SK-N-SH (cell line): ENCODE measurements at regions not wholly inside any gene's neighbourhood (a gene's known extent, or its start where the extent isn't known, plus 50 kb on each side); places are given as distances from the start of the nearest gene placed in this dataset.

Experiments
- CTCF ChIP-seq: fragments of 200-600 bp; sonication (generic); IDR thresholded peaks from 2 replicates; pipeline ENCODE4 v1.6.1; 2017; ENCODE audit warnings: antibody characterized with exemption, mild to moderate bottlenecking, moderate library complexity
- FOSL2 ChIP-seq: IDR thresholded peaks from 2 replicates; pipeline ENCODE4 v1.4.0; 2012; ENCODE audit warnings: low read depth, mild to moderate bottlenecking, moderate library complexity, borderline replicate concordance
- IRF3 ChIP-seq: fragments of 150-350 bp; IDR thresholded peaks from 2 replicates; pipeline ENCODE4 v1.6.1; 2016; ENCODE audit warnings: mild to moderate bottlenecking, low read depth, low read length
- MEF2A ChIP-seq: IDR thresholded peaks from 2 replicates; pipeline ENCODE4 v1.4.0; 2012; ENCODE audit warnings: low read depth, borderline replicate concordance
- POLR2AphosphoS5 ChIP-seq: IDR thresholded peaks from 2 replicates; pipeline ENCODE4 v1.6.1; 2012; ENCODE audit warnings: low read depth, low read length
- RAD21 ChIP-seq: IDR thresholded peaks from 2 replicates; pipeline ENCODE4 v1.6.1; 2012; ENCODE audit warnings: mild to moderate bottlenecking, low read length
- RCOR1 ChIP-seq: fragments of 150-350 bp; IDR thresholded peaks from 2 replicates; pipeline ENCODE4 v1.6.1; 2017; ENCODE audit warnings: antibody characterized with exemption, low read length
- YY1 ChIP-seq: IDR thresholded peaks from 2 replicates; pipeline ENCODE4 v1.4.0; 2012; ENCODE audit warnings: low read depth, mild to moderate bottlenecking
- TF ChIP-seq, protein P1 (sequence below): IDR thresholded peaks from 2 replicates; pipeline ENCODE4 v1.4.0; 2012; ENCODE audit warnings: low read depth, borderline replicate concordance

DNA sequence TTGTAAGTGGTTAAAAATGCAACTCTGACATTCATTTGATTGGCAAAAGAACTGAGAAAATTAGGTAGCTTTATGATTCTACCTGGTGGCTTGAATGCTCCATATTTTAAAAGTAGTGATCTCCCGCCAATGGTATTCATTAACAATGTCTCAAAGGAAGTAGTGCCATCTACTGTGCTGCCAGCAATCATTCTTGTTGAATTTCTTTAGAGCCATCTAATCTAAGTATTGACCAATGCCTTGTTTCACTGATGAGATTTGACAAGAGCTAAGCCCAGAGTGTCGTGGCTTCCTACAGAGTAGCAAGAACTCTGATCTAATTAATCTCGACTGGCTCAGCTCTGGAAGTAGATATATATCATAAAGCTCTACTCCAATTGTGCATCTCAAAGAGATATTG, 696.7 kb downstream of the C6orf118 start:
- TF ChIP-seq, protein P1, sequence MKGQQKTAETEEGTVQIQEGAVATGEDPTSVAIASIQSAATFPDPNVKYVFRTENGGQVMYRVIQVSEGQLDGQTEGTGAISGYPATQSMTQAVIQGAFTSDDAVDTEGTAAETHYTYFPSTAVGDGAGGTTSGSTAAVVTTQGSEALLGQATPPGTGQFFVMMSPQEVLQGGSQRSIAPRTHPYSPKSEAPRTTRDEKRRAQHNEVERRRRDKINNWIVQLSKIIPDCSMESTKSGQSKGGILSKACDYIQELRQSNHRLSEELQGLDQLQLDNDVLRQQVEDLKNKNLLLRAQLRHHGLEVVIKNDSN, result no peak
- TF ChIP-seq POLR2AphosphoS5, result no peak
- TF ChIP-seq CTCF, result no peak
- TF ChIP-seq IRF3, result no peak
- TF ChIP-seq RCOR1, result no peak
- TF ChIP-seq YY1, result no peak
- TF ChIP-seq MEF2A, result no peak
- no peak for TF ChIP-seq RAD21
- TF ChIP-seq FOSL2, result no peak
